Fibroblast of the aortic adventitia (primary cell): ENCODE measurements at regions not wholly inside any gene's neighbourhood (a gene's known extent, or its start where the extent isn't known, plus 50 kb on each side); places are given as distances from the start of the nearest gene placed in this dataset.

Experiments used
- DNase-seq: peaks from one replicate; pipeline ENCODE4 v3.0.0-alpha.2; 2010; ENCODE audit warnings: low read depth
- H3K4me3 ChIP-seq: 2 replicates; pipeline ENCODE4 v1.5.1; 2011; ENCODE audit warnings: low read depth, mild to moderate bottlenecking, control low read depth, low read length, moderate library complexity
- CTCF ChIP-seq: IDR thresholded peaks from 2 replicates; pipeline ENCODE4 v1.5.1; 2011; ENCODE audit warnings: mild to moderate bottlenecking, low read length, control low read depth, inconsistent platforms; ENCODE audit not compliant: insufficient read depth

- TF ChIP-seq CTCF = no peak
- DNase-seq = no peak
- no peak overlapping the region for H3K4me3 ChIP-seq
Measured at GRCh38 chr10:61244261-61244775, 208.9 kb downstream of the TMEM26 start.

- no peak for TF ChIP-seq CTCF
- DNase-seq = no peak
- H3K4me3 ChIP-seq = no peak overlapping the region
Measured at GRCh38 chr10:61232780-61233179, 220.4 kb downstream of the TMEM26 start.

DNA sequence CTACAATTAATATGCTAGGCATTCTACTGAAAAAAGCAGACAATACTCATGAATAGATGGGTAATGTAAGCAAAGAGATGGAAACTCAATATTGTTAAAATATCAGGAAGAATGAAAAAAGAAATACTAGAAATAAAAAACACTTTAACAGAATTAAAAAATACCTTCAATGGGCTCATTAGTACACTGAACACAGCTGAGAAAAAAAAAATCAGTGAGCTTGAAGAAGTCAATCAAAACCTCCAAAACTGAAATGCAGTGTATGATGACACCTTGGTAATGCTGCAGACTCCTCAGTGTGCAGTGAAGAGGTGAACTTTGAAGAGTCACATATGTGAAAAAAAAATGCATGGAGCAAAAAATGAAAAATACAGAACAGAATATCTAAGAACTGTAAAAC lies 227.2 kb downstream of the TMEM26 start:
- H3K4me3 ChIP-seq = no peak overlapping the region
- no peak for TF ChIP-seq CTCF
- no peak for DNase-seq

- H3K4me3 ChIP-seq = no peak overlapping the region
- no peak for DNase-seq
- TF ChIP-seq CTCF = no peak
Measured at GRCh38 chr10:61223576-61223975, 229.6 kb downstream of the TMEM26 start.

DNA sequence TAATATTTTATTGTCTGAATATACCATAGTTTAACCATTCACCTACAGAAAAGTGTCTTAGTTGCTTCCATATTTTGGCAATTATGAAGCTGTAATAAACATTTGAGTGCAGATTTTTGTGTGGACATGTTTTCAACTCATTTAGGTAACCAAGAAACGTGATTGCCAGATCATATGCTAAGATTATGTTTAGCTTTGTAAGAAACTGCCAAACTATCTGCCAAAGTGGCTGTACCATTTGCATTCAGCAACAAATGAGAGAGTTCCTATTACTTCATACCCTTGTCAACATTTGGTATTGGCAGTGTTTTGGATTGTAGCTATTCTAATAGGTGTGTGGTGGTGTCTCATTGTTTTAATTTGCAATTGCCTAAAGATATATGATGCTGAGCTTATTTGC lies 233.5 kb downstream of the TMEM26 start:
- H3K4me3 ChIP-seq = no peak overlapping the region
- no peak for DNase-seq

DNA sequence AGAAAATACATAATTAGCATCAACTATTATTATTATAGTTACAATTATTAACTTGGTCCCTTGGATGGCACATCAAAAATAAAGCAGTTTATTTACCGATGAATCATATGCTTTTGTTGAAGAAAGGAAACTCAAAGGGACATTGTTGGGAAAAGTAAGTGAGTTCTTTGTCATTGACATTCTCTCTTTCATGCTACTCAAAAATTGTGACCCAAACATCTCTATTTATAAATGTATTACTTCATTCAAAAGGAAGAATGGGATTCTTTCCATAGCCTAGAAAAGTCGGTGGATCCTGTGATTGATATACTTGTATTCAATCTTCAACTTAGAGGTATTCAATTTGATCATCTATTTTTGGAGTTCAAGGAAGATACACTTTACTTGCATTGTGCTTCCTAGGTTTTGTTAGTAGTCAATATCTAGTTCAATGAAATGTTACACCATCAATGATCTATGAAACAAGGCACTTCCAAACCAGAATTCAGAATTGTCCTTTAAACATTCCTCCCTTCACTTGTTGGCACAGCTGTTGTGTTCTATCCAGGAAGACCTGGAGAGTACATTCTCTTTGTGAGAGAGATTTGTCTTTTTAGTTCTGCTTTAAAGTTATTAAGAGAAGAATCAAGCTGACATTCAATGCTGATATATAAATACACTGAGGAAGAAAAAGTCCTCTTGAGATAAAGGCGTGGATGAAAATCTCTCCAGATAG lies 235.2 kb downstream of the TMEM26 start:
- DNase-seq = no peak
- H3K4me3 ChIP-seq = no peak overlapping the region
- no peak for TF ChIP-seq CTCF

More for the DNA sequence above, 233.5 kb downstream of the TMEM26 start:
- TF ChIP-seq CTCF = no peak

DNA sequence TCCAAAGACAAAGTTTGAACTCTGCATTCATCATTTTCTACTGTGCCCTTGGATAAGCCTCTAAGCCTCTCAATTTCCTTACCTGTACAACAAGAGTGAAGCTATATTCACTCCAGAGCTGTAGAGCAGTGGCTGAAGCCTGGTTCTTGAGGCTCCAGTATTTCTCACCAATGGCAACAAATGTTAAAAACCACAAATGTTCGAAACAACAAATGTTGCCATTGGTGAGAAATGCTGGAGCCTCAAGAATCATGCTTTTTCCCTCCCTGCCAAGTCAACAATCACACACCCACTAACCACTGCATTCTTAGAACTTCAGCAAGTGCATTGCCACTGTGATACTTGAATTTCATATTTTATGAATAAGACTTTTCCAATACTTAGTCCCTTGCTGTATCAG lies 237.9 kb downstream of the TMEM26 start:
- no peak overlapping the region for H3K4me3 ChIP-seq
- DNase-seq = no peak
- no peak for TF ChIP-seq CTCF
